HAP-1 (cell line): ENCODE measurements at regions not wholly inside any gene's neighbourhood (a gene's known extent, or its start where the extent isn't known, plus 50 kb on each side); places are given as distances from the start of the nearest gene placed in this dataset.
"Not testable (repeated sequence)": the region's sequence is repeated elsewhere in the genome, so short reads cannot be mapped to it uniquely, and the experiment has no call there.

Experiments used
- DNase-seq, 2 experiments: peaks; one replicate each; pipeline ENCODE4 v3.0.0-alpha.2; 2016 to 2020; ENCODE audit warnings: low spot score in 2 of 2
- H3K27me3 ChIP-seq: fragments of 250-450 bp; sonication (Bioruptor Pico); 2 replicates; pipeline ENCODE4 v1.5.1; 2020; ENCODE audit warnings: low read depth, mild to moderate bottlenecking, moderate library complexity
- H3K36me3 ChIP-seq: fragments of 250-450 bp; sonication (Bioruptor Pico); replicated peaks from 2 replicates; pipeline ENCODE4 v1.5.1; 2020; ENCODE audit warnings: mild to moderate bottlenecking
- H3K4me1 ChIP-seq: fragments of 250-450 bp; sonication (Bioruptor Pico); 2 replicates; pipeline ENCODE4 v1.5.1; 2020; ENCODE audit warnings: mild to moderate bottlenecking
- H3K4me3 ChIP-seq: fragments of 250-450 bp; sonication (Bioruptor Pico); 2 replicates; pipeline ENCODE4 v1.5.1; 2020; ENCODE audit warnings: mild to moderate bottlenecking, moderate library complexity
- H3K9me3 ChIP-seq: fragments of 250-450 bp; sonication (Bioruptor Pico); 2 replicates; pipeline ENCODE4 v1.5.1; 2020; ENCODE audit warnings: mild to moderate bottlenecking, moderate library complexity
- in situ Hi-C: fragments of 300-500 bp; cut with MboI; formaldehyde crosslinking; loops from 3 replicates; pipeline ENCODE4 v1.14.3; 2020; ENCODE audit warnings: low sequenced_read_pairs, inconsistent platforms, mixed read lengths

DNA sequence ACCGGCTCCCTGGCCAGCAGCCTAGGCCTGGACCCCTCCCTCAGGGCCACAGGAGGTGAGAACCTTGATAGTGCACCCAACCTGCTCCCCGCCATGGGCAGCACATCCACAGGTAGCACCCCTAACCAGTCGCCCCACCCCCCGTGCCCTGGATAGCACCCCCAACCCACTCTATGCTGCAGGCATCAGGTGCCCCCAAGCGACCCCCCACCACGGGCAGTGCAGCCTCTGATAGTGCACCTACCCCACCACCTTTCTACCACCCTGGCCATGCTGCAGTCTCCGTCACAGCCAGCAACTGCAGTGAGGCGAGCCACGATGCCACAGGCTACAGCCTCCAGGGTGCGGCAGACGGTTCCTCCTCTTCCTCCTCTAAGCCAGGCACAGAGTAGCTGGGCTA is 55.6 kb downstream of the SOWAHC start:
- Histone ChIP-seq H3K27me3 (peaks cover 5% of the 10 kb centered on the region; the same call in 1 of the 2 replicates), H3K4me3 (no peak overlapping the region), H3K9me3 (no peaks in the 10 kb centered on the region), H3K4me1 (no peaks in the 10 kb centered on the region), H3K36me3 (no peaks in the 10 kb centered on the region)
- DNase-seq, result no peak
- in situ Hi-C loops, result no loop called here

DNA sequence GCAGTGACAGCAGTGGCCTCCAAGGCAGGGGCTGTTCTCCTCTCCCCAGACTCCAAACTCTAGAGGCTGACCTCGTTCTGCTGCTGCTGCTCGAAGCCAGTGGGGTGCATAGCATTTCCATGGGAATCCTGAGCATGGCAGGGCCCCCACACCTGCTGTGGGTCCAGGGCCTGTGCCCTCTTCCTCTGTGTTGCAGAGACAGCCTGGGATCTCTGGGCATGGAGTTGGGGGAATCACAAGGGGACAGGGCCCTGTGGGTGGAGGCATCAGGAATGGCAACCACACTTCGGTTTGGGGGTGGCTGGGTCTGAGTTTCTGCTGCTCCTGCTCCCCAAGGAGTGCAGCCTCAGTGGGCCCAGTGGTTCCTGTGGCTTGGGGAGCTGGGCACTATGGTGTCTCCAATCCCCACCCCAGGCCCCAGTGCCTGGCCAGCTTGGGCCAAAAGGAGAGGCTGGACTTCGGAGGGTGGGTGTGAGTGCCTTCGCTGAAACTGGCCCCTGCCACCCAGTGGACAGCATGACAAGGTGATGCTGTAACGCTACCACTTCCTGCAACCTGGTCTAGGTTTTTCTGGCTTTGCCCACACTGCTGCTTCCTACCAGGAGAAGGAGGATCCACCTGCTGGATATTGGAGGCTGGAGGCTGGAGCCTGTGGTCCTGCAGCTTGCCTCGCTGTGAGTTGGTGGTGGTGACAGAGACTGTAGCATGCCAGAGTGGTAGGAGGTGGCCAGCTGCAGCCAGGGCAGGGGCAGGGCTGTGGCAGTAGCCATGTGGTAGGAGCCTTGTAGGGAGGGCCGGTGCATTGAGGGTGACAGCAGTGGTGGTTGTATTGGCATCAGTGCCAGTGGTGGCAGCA is 56.6 kb downstream of the SOWAHC start:
- no peak for DNase-seq
- Histone ChIP-seq H3K4me1 (no peaks in the 10 kb centered on the region), H3K27me3 (peaks cover 5% of the 10 kb centered on the region; the same call in 1 of the 2 replicates), H3K9me3 (no peaks in the 10 kb centered on the region), H3K36me3 (no peaks in the 10 kb centered on the region), H3K4me3 (no peak overlapping the region)
- in situ Hi-C loops, result no loop called here

DNA sequence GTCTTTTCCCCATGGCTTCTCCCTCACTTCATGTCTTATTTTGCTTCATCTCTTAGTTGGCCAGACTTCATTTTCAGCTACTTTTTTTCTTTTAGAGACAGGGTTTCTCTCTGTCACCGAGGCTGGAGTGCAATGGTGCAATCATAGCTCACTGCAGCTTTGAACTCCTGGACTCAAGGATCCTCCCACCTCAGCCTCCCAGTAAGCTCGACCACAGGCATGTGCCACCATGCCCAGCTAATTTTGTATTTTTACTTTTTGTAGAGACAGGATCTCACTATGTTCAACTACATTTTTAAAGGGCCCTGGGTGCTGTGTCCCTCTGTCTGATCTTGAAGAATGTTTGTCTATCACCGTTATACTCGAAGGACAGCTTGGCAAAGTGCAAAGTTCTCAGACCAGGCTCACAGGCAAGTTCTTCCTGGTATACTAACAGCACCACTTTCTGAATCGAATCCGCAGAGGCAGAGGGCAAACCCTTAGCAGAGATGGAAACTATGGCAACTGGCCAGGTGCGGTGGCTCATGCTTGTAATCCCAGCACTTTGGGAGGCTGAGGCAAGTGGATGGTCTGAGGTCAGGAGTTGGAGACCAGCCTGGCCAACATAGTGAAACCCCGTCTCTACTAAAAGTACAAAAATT is 60.9 kb downstream of the SOWAHC start:
- H3K9me3 ChIP-seq, result no peaks in the 10 kb centered on the region
- H3K4me1 ChIP-seq, result no peaks in the 10 kb centered on the region
- no peaks in the 10 kb centered on the region for H3K36me3 ChIP-seq
- H3K4me3 ChIP-seq, result no peak overlapping the region
- in situ Hi-C loops, result no loop called here
- no peak for DNase-seq
- H3K27me3 ChIP-seq, result no peaks in the 10 kb centered on the region

DNA sequence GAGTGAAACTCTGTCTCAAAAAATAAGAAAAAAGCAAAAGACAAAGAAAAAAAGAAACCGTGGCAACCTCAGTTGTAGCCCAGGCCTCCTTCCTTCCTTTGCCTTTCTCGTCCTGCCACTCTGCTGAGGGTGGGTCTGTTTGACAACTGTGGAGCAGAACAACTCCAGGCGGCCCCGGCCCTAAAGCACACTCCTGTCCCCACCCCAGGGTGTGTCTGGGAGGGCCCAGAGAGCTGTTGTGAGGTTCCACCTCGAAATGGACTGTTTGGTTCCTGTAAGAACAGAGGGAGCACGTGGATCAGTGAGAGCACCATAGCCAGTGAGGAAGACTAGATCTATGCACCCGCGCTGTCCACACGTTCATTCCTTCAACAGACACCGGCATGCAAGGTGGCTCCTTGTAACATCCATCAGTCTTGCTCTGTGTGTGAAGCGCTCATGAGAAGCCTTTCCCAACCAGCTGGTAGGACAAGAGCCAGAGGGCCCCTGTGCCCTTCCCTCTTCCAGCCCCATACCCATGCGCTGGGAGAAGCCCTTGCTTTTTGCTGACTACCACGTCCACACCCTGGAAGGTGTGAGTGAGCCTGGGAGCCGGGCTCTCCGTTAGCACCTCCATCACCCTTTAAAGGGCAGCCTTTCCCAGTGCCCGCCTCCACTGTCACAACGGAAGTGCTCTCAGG is 61.6 kb downstream of the SOWAHC start:
- in situ Hi-C loops, result no loop called here
- Histone ChIP-seq H3K27me3 (no peaks in the 10 kb centered on the region), H3K36me3 (no peaks in the 10 kb centered on the region), H3K4me3 (no peak overlapping the region), H3K9me3 (no peaks in the 10 kb centered on the region), H3K4me1 (no peaks in the 10 kb centered on the region)
- DNase-seq, result no peak

DNA sequence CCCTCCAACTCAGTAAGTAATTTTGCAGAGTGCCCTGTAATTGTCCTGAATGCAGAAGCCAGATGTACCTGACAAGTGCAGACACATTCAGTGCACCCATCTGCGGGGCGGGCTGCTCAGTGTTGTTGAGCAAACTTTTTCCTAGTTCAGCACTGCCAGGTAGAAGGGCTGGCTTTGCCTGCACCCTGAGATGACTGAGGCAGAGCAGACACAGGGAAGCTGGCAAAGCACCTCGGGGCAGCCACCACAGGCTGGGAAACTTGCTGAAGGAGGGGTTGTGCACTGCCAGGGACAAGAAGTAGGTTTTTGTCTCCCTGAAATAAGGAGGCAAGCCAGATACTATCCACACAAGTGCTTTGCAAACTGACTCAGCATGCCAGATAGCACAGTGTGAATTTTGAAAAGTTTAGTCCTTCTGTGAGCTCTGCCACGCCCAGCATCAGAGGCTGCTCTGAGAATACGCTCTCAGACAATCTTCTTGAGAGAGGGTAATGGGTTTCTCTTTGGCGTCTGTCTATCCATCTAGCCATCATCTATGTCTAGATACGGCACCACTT is 62.3 kb downstream of the SOWAHC start:
- no peak overlapping the region for H3K4me3 ChIP-seq
- H3K9me3 ChIP-seq, result no peaks in the 10 kb centered on the region
- no peaks in the 10 kb centered on the region for H3K4me1 ChIP-seq
- in situ Hi-C loops, result no loop called here
- no peak for DNase-seq
- no peaks in the 10 kb centered on the region for H3K36me3 ChIP-seq
- H3K27me3 ChIP-seq, result no peaks in the 10 kb centered on the region

GRCh38 chr2:109677121-109677731 is 63.1 kb downstream of the SOWAHC start:
- H3K4me3 ChIP-seq, H3K4me1 ChIP-seq, H3K9me3 ChIP-seq, H3K36me3 ChIP-seq, in situ Hi-C loops, H3K27me3 ChIP-seq, DNase-seq: not testable (repeated sequence)

GRCh38 chr2:109677835-109678580 is 63.8 kb downstream of the SOWAHC start:
- H3K36me3 ChIP-seq, result no peaks in the 10 kb centered on the region
- DNase-seq, result no peak
- no peaks in the 10 kb centered on the region for H3K4me1 ChIP-seq
- H3K9me3 ChIP-seq, result no peaks in the 10 kb centered on the region
- H3K27me3 ChIP-seq, result no peaks in the 10 kb centered on the region
- in situ Hi-C loops, result no loop called here
- H3K4me3 ChIP-seq, result no peak overlapping the region

- H3K4me1 ChIP-seq, H3K4me3 ChIP-seq, H3K36me3 ChIP-seq, H3K9me3 ChIP-seq, H3K27me3 ChIP-seq, DNase-seq, in situ Hi-C loops: not testable (repeated sequence)
Measured at GRCh38 chr2:109678724-109679201, 64.6 kb downstream of the SOWAHC start.

- no peaks in the 10 kb centered on the region for H3K4me1 ChIP-seq
- H3K4me3 ChIP-seq, result no peak overlapping the region
- H3K9me3 ChIP-seq, result no peaks in the 10 kb centered on the region
Measured at GRCh38 chr2:109679225-109679624, 65.1 kb downstream of the SOWAHC start.

GRCh38 chr2:109679626-109680025 is 65.5 kb downstream of the SOWAHC start:
- no peaks in the 10 kb centered on the region for H3K36me3 ChIP-seq
- H3K27me3 ChIP-seq, result no peaks in the 10 kb centered on the region
- no peak overlapping the region for H3K4me3 ChIP-seq
- in situ Hi-C loops, result no loop called here
- H3K4me1 ChIP-seq, result no peaks in the 10 kb centered on the region
- DNase-seq, result no peak
- H3K9me3 ChIP-seq, result no peaks in the 10 kb centered on the region

More at GRCh38 chr2:109679225-109679624, 65.1 kb downstream of the SOWAHC start:
- H3K36me3 ChIP-seq, result no peaks in the 10 kb centered on the region
- in situ Hi-C loops, result no loop called here
- no peaks in the 10 kb centered on the region for H3K27me3 ChIP-seq
- DNase-seq, result no peak

GRCh38 chr2:109680523-109681297 is 66.5 kb downstream of the SOWAHC start:
- Histone ChIP-seq H3K4me3 (no peak overlapping the region), H3K9me3 (no peaks in the 10 kb centered on the region), H3K4me1 (no peaks in the 10 kb centered on the region), H3K27me3 (no peaks in the 10 kb centered on the region), H3K36me3 (no peaks in the 10 kb centered on the region)
- in situ Hi-C loops, result no loop called here
- DNase-seq, result no peak

GRCh38 chr2:109681633-109682380 is 67.6 kb downstream of the SOWAHC start:
- no peaks in the 10 kb centered on the region for H3K4me1 ChIP-seq

More at GRCh38 chr2:109681633-109682380, 67.6 kb downstream of the SOWAHC start:
- in situ Hi-C loops, result no loop called here
- Histone ChIP-seq H3K4me3 (no peak overlapping the region), H3K9me3 (no peaks in the 10 kb centered on the region), H3K27me3 (no peaks in the 10 kb centered on the region), H3K36me3 (no peaks in the 10 kb centered on the region)
- no peak for DNase-seq
